GM19452 (cell line): ENCODE measurements at regions not wholly inside any gene's neighbourhood (a gene's known extent, or its start where the extent isn't known, plus 50 kb on each side); places are given as distances from the start of the nearest gene placed in this dataset.

Source experiments
- ATAC-seq: cut with Tn5 transposase; IDR thresholded peaks from one replicate; pipeline ENCODE4 v1.9.1; 2021; ENCODE audit not compliant: unreplicated experiment

GRCh38 chr10:1933215-1933614 is 195.9 kb upstream of the ADARB2 start:
- ATAC-seq: no peak

- ATAC-seq: no peak
Measured at GRCh38 chr10:1932692-1933094, 195.4 kb upstream of the ADARB2 start.

- no peak for ATAC-seq
Measured at GRCh38 chr10:1928606-1929005, 191.3 kb upstream of the ADARB2 start.

- ATAC-seq: no peak
Measured at GRCh38 chr10:1923998-1924397, 186.7 kb upstream of the ADARB2 start.

- ATAC-seq: no peak
Measured at GRCh38 chr10:1923586-1923985, 186.3 kb upstream of the ADARB2 start.

GRCh38 chr10:1920941-1921340 is 183.6 kb upstream of the ADARB2 start:
- ATAC-seq: no peak

GRCh38 chr10:1920127-1920526 is 182.8 kb upstream of the ADARB2 start:
- no peak for ATAC-seq

- ATAC-seq: no peak
Measured at GRCh38 chr10:1911771-1912170, 174.4 kb upstream of the ADARB2 start.

- ATAC-seq: no peak
Measured at GRCh38 chr10:1903982-1904381, 166.7 kb upstream of the ADARB2 start.

GRCh38 chr10:1896153-1896552 is 158.8 kb upstream of the ADARB2 start:
- ATAC-seq: no peak

- no peak for ATAC-seq
Measured at GRCh38 chr10:1895691-1896090, 158.4 kb upstream of the ADARB2 start.

GRCh38 chr10:1894912-1895311 is 157.6 kb upstream of the ADARB2 start:
- ATAC-seq: no peak

- ATAC-seq: no peak
Measured at GRCh38 chr10:1893941-1894340, 156.6 kb upstream of the ADARB2 start.

GRCh38 chr10:1886039-1886438 is 148.7 kb upstream of the ADARB2 start:
- ATAC-seq: no peak

- ATAC-seq: no peak
Measured at GRCh38 chr10:1882728-1883127, 145.4 kb upstream of the ADARB2 start.

GRCh38 chr10:1882180-1882579 is 144.9 kb upstream of the ADARB2 start:
- no peak for ATAC-seq

GRCh38 chr10:1881636-1882035 is 144.3 kb upstream of the ADARB2 start:
- no peak for ATAC-seq

- no peak for ATAC-seq
Measured at GRCh38 chr10:1874533-1874932, 137.2 kb upstream of the ADARB2 start.

GRCh38 chr10:1873661-1874315 is 136.5 kb upstream of the ADARB2 start:
- ATAC-seq: no peak

GRCh38 chr10:1872151-1872726 is 134.9 kb upstream of the ADARB2 start:
- no peak for ATAC-seq

- no peak for ATAC-seq
Measured at GRCh38 chr10:1870491-1870890, 133.2 kb upstream of the ADARB2 start.

- ATAC-seq: no peak
Measured at GRCh38 chr10:1869861-1870260, 132.5 kb upstream of the ADARB2 start.

GRCh38 chr10:1860351-1860750 is 123.0 kb upstream of the ADARB2 start:
- ATAC-seq: no peak
